AG04450 (cell line): ENCODE measurements at regions not wholly inside any gene's neighbourhood (a gene's known extent, or its start where the extent isn't known, plus 50 kb on each side); places are given as distances from the start of the nearest gene placed in this dataset.
"Not testable (repeated sequence)": the region's sequence is repeated elsewhere in the genome, so short reads cannot be mapped to it uniquely, and the experiment has no call there.

ENCODE experiments used
- CTCF ChIA-PET: fragments of 300-600, 350-600 bp; formaldehyde crosslinking; extraction: SDS; loops from one replicate; lab custom pipeline; 2022; ENCODE audit warnings: antibody characterized with exemption, inconsistent platforms; lab: Charles Lee
- POLR2A ChIA-PET: fragments of 350-600 bp; formaldehyde crosslinking; extraction: SDS; loops from one replicate; lab custom pipeline; 2021; ENCODE audit warnings: antibody characterized with exemption, inconsistent platforms; lab: Yijun Ruan, JAX
- DNase-seq: peaks from one replicate; pipeline ENCODE4 v3.0.0-alpha.2; 2011; ENCODE audit warnings: low read depth, low spot score
- H3K27ac ChIP-seq: one replicate; pipeline ENCODE4 v1.5.1; 2012; ENCODE audit warnings: low read depth, low read length, control low read depth
- H3K27me3 ChIP-seq: one replicate; pipeline ENCODE4 v1.6.0; 2012; ENCODE audit warnings: low read length; ENCODE audit not compliant: control insufficient read depth, insufficient read depth
- H3K4me3 ChIP-seq: 2 replicates; pipeline ENCODE4 v1.5.1; 2011; ENCODE audit warnings: mild to moderate bottlenecking, low read depth, low read length, control low read depth
- H3K9me3 ChIP-seq: 2 replicates; pipeline ENCODE4 v1.5.1; 2012; ENCODE audit warnings: low read length; ENCODE audit not compliant: control insufficient read depth, insufficient read depth
- CTCF ChIP-seq: IDR thresholded peaks from 2 replicates; pipeline ENCODE4 v1.5.1; 2011; ENCODE audit warnings: low read depth, low read length, control low read depth, inconsistent platforms

GRCh38 chr1:223026639-223027038, 116.4 kb downstream of the TLR5 start:
- H3K27me3 ChIP-seq, CTCF ChIA-PET, H3K4me3 ChIP-seq, DNase-seq, POLR2A ChIA-PET, H3K9me3 ChIP-seq, H3K27ac ChIP-seq: not testable (repeated sequence)

GRCh38 chr1:223029985-223030769, 112.9 kb downstream of the TLR5 start:
- ChIA-PET CTCF (no interaction called here), POLR2A (no interaction called here)
- no peak overlapping the region for H3K27ac ChIP-seq
- DNase-seq, result no peak
- TF ChIP-seq CTCF, result no peak
- peaks cover 7% of the 10 kb centered on the region for H3K27me3 ChIP-seq
- no peaks in the 10 kb centered on the region for H3K9me3 ChIP-seq
- H3K4me3 ChIP-seq, result no peak overlapping the region

GRCh38 chr1:223030871-223031400, 112.1 kb downstream of the TLR5 start:
- no peak for TF ChIP-seq CTCF
- Histone ChIP-seq H3K27ac (no peak overlapping the region), H3K4me3 (no peak overlapping the region), H3K9me3 (no peaks in the 10 kb centered on the region), H3K27me3 (peaks cover 8% of the 10 kb centered on the region)
- CTCF ChIA-PET, result no interaction called here
- POLR2A ChIA-PET, result no interaction called here
- no peak for DNase-seq

- H3K4me3 ChIP-seq, result no peak overlapping the region
- TF ChIP-seq CTCF, result no peak
- H3K27ac ChIP-seq, result no peak overlapping the region
- ChIA-PET CTCF (no interaction called here), POLR2A (no interaction called here)
- no peak for DNase-seq
- H3K27me3 ChIP-seq, result peaks cover 12% of the 10 kb centered on the region
- no peaks in the 10 kb centered on the region for H3K9me3 ChIP-seq
These were observed 111.1 kb downstream of the TLR5 start for GRCh38 chr1:223031733-223032601.

GRCh38 chr1:223033658-223034057, 109.4 kb downstream of the TLR5 start:
- POLR2A ChIA-PET, result no interaction called here
- Histone ChIP-seq H3K27me3 (peaks cover 12% of the 10 kb centered on the region), H3K27ac (no peak overlapping the region), H3K9me3 (no peaks in the 10 kb centered on the region; the same call in 1 of the 2 replicates), H3K4me3 (no peak overlapping the region)
- TF ChIP-seq CTCF, result no peak
- CTCF ChIA-PET, result no interaction called here
- no peak for DNase-seq
